ENCODE measurements at regions not wholly inside any gene's neighbourhood (a gene's known extent, or its start where the extent isn't known, plus 50 kb on each side); places are given as distances from the start of the nearest gene placed in this dataset.

GRCh38 chr3:135800071-135800549 is 165.4 kb upstream of the PPP2R3A start:
- Histone ChIP-seq H3K9ac (ENCODE audit: low read depth, low read length) (no peak overlapping the region), H3K4me3 (ENCODE audit: insufficient read depth, low read depth, low read length) (no peak overlapping the region), H3K9me3 (ENCODE audit: control insufficient read depth, insufficient read depth, low read length) (no peaks in the 10 kb centered on the region), H3K27ac (ENCODE audit: insufficient read depth, low read length) (no peak overlapping the region), H4K91ac (ENCODE audit: insufficient read depth, low read depth, low read length) (no peak overlapping the region), H2BK5ac (ENCODE audit: low read depth, low read length, poor library complexity, severe bottlenecking) (no peak overlapping the region), H2BK20ac (ENCODE audit: low read depth, low read length) (no peak overlapping the region), H3K14ac (replicated peaks; ENCODE audit: low read depth, low read length) (no peak overlapping the region), H4K5ac (ENCODE audit: low read depth, low read length) (no peak overlapping the region), H2AFZ (replicated peaks; ENCODE audit: low read length, poor library complexity) (no peak overlapping the region), H3K36me3 (ENCODE audit: control insufficient read depth, insufficient read depth, low read length) (no peaks in the 10 kb centered on the region), H3K9me1 (ENCODE audit: insufficient read depth, low read length) (no peaks in the 10 kb centered on the region), H2AK9ac (replicated peaks; ENCODE audit: low read depth, low read length, poor library complexity) (no peak overlapping the region), H3K4ac (ENCODE audit: low read depth, low read length) (no peak overlapping the region), H3K4me2 (ENCODE audit: low read depth, low read length) (no peak overlapping the region), H3K18ac (ENCODE audit: low read depth, low read length) (no peak overlapping the region), H3K27me3 (ENCODE audit: control insufficient read depth, insufficient read depth, low read length) (no peaks in the 10 kb centered on the region), H3K4me1 (ENCODE audit: control insufficient read depth, insufficient read depth, low read length) (no peaks in the 10 kb centered on the region), H3K56ac (ENCODE audit: extremely low read depth, insufficient read depth, low read length) (no peak overlapping the region), H2AK5ac (ENCODE audit: low read depth, low read length) (no peak overlapping the region), H3K23ac (ENCODE audit: low read depth, low read length) (no peak overlapping the region), H2BK15ac (ENCODE audit: low read depth, low read length) (no peak overlapping the region), H3K79me1 (ENCODE audit: low read depth in 1 of 2, low read length in 2 of 2) (no peaks in the 10 kb centered on the region), H4K20me1 (ENCODE audit: insufficient read depth, low read length) (no peaks in the 10 kb centered on the region), H4K8ac (ENCODE audit: low read depth in 2 of 2, low read length in 2 of 2) (no peak overlapping the region), H2BK120ac (ENCODE audit: low read depth, low read length) (no peak overlapping the region)
- in situ Hi-C loops (cut with MboI; ENCODE audit: low sequenced_read_pairs) (no loop called here), intact Hi-C loops (cut with micrococcal nuclease) (no loop called here), dilution Hi-C loops (cut with HindIII; ENCODE audit: low sequenced_read_pairs, unreplicated experiment) (no loop called here)
- no peak for DNase-seq
- ATAC-seq (ENCODE audit: low read depth): no peak
- ChIA-PET POLR2A (ENCODE audit: unreplicated experiment) (no interaction called here), CTCF (interaction anchor here (0.6 kb wide), 1 partner anchor 70 kb away, joined by 3 read pairs; no protein-coding TSS in a partner anchor)
- no TSS peak for BruUV-seq (replicated peaks)
- TF ChIP-seq RAD21 (IDR thresholded peaks at IDR 0.05; ENCODE audit: low read length): no peak
- TF ChIP-seq POLR2A (IDR thresholded peaks at IDR 0.05; ENCODE audit: low read depth, low read length): no peak
- TF ChIP-seq MXI1 (IDR thresholded peaks at IDR 0.05; ENCODE audit: borderline replicate concordance, low read depth, low read length): no peak
- no peak for TF ChIP-seq SMC3 (IDR thresholded peaks at IDR 0.05; ENCODE audit: low read depth, low read length)
- no peak for TF ChIP-seq FOS (IDR thresholded peaks at IDR 0.05; ENCODE audit: low read depth, low read length)
- TF ChIP-seq, protein P1, sequence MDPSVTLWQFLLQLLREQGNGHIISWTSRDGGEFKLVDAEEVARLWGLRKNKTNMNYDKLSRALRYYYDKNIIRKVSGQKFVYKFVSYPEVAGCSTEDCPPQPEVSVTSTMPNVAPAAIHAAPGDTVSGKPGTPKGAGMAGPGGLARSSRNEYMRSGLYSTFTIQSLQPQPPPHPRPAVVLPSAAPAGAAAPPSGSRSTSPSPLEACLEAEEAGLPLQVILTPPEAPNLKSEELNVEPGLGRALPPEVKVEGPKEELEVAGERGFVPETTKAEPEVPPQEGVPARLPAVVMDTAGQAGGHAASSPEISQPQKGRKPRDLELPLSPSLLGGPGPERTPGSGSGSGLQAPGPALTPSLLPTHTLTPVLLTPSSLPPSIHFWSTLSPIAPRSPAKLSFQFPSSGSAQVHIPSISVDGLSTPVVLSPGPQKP (IDR thresholded peaks at IDR 0.05; ENCODE audit: borderline replicate concordance, low read depth, low read length): no peak
- no peak for TF ChIP-seq CTCF (conservative IDR thresholded peaks at IDR 0.05; ENCODE audit: low read depth, low read length)
- TF ChIP-seq NFE2L2 (IDR thresholded peaks at IDR 0.05; ENCODE audit: low read depth, low read length): no peak
- TF ChIP-seq BHLHE40 (IDR thresholded peaks at IDR 0.05; ENCODE audit: low read depth, low read length): no peak
- no peak for TF ChIP-seq RCOR1 (IDR thresholded peaks at IDR 0.05; ENCODE audit: insufficient replicate concordance, low read length)
- TF ChIP-seq MAZ (IDR thresholded peaks at IDR 0.05; ENCODE audit: borderline replicate concordance, low read depth, low read length): no peak
- TF ChIP-seq RFX5 (IDR thresholded peaks at IDR 0.05; ENCODE audit: low read depth, low read length): no peak
- TF ChIP-seq CHD1 (IDR thresholded peaks at IDR 0.05; ENCODE audit: low read depth, low read length): no peak
- TF ChIP-seq MAFK (IDR thresholded peaks at IDR 0.05; ENCODE audit: low read depth, low read length): no peak
- TF ChIP-seq CEBPB (IDR thresholded peaks at IDR 0.05; ENCODE audit: low read depth, low read length): no peak
- TF ChIP-seq, protein P2, sequence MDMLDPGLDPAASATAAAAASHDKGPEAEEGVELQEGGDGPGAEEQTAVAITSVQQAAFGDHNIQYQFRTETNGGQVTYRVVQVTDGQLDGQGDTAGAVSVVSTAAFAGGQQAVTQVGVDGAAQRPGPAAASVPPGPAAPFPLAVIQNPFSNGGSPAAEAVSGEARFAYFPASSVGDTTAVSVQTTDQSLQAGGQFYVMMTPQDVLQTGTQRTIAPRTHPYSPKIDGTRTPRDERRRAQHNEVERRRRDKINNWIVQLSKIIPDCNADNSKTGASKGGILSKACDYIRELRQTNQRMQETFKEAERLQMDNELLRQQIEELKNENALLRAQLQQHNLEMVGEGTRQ (IDR thresholded peaks at IDR 0.05; ENCODE audit: low read depth, low read length): no peak
- no CpG with 5 or more reads among the region's 5 CpGs for WGBS, 2 experiments (ENCODE audit: extremely low coverage in 2 of 2, insufficient read length in 1 of 2)
